D341Med (cell line): ENCODE measurements at regions not wholly inside any gene's neighbourhood (a gene's known extent, or its start where the extent isn't known, plus 50 kb on each side); places are given as distances from the start of the nearest gene placed in this dataset.
"Not testable (repeated sequence)": the region's sequence is repeated elsewhere in the genome, so short reads cannot be mapped to it uniquely, and the experiment has no call there.

Source experiments
- DNase-seq: peaks from one replicate; pipeline ENCODE4 v3.0.0; 2012; ENCODE audit warnings: low spot score

GRCh38 chr11:36775756-36776155 is 177.7 kb upstream of the RAG2 start:
- no peak for DNase-seq

DNA sequence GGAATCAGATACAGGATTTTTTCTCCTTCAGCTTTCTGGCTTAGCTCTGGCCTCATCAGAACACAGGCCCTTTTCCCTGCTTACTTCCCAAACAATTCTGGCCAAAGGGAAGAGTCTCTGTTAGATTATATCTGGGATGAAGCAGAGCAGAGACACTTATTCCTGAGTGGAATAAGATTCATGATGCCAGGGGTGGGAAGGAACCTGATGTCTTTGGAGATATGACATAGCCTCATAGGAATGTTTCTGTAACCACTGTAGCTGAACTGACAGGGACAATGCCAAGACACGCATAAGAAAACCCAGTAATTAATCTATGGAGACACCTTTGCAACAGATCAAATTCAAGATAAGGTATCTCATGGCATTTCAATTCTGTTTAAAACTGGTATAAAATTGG is 177.1 kb upstream of the RAG2 start:
- no peak for DNase-seq

DNA sequence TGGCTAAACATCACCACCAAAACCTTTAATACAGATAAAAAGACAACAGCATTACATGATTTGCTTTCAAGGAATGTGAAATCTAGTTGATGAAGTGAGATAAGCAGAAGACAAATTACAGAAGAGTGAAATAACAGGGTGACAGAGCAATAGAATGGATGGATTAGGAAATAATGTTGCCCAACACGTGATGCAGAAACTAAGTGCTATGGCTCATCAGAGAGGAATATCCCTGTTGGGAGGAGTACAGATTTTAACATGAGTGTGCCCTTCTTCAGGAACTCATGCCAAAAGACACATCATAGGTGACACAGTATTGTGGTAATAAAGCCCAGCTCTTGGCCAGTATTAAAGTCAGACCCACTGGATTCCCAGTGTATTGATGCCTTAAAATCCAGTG is 176.6 kb upstream of the RAG2 start:
- no peak for DNase-seq

- DNase-seq = no peak
Observed at GRCh38 chr11:36763187-36763586, 165.2 kb upstream of the RAG2 start.

DNA sequence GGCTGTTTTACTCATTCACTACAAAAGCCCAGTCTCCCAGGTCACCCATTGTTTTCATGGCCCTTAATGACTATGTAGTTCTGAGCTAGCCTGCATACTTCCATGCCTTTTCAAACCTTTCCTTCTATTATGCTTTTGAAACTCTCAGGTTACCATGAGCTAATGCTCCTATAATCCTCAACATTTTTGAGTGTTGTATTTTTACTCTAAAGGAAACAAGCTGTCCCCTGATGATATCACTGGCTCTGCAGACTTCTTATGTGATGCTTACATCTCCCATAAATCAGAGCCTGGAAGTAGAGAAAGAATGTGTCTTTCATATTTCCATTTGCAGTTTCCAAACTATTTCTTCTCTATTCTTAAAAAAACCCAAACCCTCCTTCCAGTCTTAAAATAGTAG is 159.0 kb upstream of the RAG2 start:
- DNase-seq = no peak

GRCh38 chr11:36753960-36754359 is 155.9 kb upstream of the RAG2 start:
- no peak for DNase-seq

- no peak for DNase-seq
Observed at GRCh38 chr11:36751996-36752395, 154.0 kb upstream of the RAG2 start.

DNA sequence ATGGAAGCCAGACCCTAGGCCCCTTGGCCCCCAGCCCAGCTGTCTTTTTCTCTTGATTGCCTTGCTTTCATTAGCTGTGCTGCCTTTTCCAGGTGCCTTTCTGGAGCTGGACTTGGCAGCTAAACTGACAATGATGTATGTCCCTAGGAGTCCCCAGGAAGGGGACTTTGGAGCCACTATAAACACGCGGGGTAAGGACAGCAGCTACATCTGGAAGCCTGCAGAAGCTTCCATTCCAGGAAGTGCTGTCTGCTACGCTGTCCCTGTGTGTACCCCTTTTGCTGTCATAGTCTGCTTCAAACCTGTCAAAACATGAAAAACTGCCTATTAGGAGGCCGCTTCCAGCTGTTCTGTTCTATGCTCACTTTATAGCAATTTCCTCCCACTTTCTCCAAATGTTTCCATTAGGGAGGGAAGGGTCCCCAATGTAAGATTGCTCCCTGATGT is 153.3 kb upstream of the RAG2 start:
- DNase-seq = no peak

- DNase-seq = no peak
Observed at GRCh38 chr11:36750349-36750748, 152.3 kb upstream of the RAG2 start.

DNA sequence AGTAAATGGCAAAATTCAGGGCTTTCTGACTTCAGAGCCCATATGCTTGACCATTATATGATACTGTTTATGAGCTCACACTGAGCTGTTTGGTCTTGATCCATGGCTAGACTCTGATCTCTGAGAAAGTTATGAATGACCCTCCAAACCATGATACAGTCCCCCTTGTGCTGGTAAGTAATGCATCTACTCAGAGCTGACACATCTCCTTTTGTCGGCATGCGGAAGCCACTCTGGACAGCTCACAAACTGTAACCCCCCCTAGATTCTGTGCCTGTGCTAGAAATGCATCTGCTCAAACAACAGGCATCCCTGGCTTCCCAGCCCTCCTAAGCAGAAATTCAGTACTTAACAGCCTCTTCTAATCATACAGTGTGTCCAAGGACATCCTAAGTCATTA is 150.8 kb upstream of the RAG2 start:
- DNase-seq = no peak

DNA sequence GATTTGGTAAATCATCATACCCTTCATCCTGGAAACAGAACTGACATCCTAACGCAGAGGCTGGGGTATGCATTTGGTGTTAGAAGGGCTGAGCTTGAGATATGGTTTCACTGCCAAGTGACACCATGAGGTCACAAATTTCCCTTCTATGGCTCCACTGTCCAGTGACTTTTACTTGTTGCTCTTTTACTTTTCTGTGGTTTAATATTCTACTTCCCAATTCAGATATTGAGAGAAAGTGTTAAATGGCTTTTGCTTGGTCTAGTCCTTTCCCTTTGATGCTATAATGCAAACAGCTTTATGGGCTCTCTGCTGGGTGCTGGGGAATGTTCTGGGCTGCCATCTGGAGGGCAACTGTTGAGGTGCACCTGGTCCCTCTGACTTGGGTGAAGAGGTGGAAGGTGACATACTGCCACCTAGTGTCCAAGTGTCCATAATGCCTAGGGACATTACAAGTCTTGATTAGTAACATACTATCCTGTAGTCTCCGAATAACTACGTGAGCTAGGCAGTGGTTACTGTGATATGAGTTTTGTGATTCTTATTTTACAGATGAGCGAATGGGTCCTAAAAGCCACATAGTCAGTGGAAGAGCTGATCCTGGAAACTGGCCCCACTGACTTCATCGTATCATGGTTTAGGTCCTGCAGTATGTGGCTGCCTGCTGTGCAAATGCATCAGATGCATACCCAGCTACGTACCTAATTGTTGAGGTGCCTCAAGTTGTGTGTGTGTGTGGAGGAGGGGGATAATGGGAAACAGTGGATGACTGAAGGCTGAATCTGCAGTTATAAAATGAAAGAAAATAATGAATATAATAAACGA is 149.1 kb upstream of the RAG2 start:
- peak; percentile 78 for DNase-seq

GRCh38 chr11:36744375-36745168 is 146.5 kb upstream of the RAG2 start:
- peak; percentile 72 for DNase-seq

GRCh38 chr11:36743039-36743438 is 145.0 kb upstream of the RAG2 start:
- DNase-seq = no peak

GRCh38 chr11:36741515-36741914 is 143.5 kb upstream of the RAG2 start:
- DNase-seq = no peak

DNA sequence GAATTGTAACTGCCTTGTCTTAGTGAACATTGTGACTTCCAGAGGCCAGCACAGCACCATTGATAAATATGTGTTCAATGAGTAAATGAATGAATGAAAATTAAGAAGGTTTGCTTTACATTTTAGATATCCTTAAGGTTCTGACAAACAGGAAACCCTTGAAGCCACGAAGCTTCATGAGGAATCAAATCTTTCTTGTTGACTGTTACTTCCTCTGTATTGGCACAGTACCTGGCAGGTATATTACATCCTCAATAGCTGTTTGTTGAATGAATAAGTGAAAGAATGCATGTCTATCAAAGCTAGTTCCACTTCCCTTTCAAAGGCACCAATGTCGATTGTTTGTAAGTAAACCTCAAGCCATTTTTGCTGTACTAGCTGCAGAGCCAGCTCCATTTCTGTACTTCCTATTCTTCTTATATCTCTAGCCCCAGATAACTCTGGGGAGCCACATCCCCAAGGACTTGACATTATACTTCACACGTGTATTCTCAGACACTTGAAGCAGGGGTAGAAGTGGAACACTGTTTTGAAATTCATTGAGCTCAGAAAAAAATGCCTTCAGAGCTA is 140.3 kb upstream of the RAG2 start:
- no peak for DNase-seq

- DNase-seq = no peak
Observed at GRCh38 chr11:36736103-36736502, 138.1 kb upstream of the RAG2 start.

- DNase-seq = not testable (repeated sequence)
Observed at GRCh38 chr11:36733721-36734120, 135.7 kb upstream of the RAG2 start.

DNA sequence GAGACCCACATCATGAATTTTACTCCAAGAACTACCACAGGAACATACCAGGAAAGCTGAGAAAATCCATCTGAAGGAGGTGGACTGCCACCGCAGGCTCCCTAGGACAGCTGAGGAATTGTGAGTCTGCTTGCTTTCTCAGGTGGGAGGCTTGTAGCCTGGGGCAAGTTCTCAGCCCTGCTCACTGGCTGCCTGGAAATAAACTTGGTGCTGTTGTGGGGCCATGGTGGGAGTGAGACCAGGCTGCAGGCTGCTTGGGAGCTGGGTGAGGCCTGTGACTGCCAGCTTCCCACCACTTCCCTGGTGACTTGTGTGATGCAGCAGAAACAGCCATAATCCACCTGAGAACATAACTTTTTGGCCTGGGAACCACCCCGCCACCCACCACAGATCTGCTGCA is 132.7 kb upstream of the RAG2 start:
- no peak for DNase-seq

DNA sequence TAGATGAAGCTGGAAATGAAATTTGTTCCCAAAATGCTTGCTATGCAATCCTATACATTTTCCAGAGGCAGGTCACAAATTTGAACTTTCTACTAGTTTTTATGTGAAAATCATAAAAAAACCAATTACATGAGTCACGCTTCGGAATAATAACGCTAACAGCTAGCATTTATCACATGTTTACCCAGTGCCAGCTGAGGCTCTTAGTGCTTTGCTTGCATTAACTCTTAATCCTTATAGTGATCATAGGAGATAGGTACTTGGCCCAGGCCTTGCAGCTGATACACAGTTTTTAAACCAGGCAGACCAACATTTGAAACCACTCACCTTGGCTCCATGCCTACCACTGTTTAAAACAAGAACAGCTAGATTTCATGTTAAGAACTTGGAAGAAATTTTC is 131.8 kb upstream of the RAG2 start:
- peak; percentile 25 for DNase-seq

DNA sequence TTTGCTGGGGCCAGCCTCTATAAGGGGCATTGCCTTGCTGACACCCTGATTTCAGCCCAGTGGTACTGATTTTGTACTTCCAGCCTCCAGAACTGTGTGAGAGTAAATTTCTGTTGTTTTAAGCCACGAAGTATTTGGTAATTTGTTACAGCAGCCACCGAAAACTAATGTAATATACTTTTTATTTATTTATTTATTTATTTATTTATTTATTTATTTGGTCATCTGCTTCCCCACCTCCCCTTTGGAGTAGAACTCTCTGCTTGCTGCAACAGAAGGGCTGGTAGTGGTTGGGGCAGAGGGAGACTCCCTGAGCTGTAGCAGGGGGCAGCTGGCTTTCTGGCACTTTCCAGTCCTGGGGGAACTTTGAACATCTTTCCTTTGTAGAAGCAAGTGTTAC is 128.4 kb upstream of the RAG2 start:
- no peak for DNase-seq

DNA sequence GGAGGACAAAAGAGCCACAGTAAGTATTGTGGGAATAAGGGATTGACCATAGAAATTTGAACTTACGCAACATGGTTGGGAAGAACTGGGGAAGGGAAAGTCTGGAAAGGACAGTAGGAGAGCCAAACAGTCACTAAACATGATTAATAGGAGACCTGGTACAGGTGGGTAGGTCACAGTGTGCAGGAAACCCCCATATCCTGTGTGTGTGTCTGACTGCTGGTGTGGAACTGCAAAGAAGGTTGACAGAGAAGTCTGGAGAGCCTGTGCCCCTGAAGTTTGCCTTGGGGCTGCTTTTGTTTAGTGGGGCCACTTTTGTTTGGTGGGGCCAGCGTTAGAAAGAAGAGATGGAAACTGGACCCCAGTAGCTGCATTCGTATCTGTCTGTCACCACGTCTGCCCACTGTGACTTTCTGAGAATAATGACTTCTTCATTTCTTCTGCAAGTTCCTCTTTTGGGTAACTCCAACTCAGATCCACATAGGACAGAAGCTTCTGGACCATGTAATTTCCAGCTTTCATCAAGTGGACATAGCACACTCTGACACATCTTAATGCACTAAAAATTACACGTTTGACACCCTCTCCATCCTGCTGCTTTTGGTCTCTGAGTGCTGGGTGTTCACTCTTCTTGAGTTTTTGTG is 126.8 kb upstream of the RAG2 start:
- no peak for DNase-seq

DNA sequence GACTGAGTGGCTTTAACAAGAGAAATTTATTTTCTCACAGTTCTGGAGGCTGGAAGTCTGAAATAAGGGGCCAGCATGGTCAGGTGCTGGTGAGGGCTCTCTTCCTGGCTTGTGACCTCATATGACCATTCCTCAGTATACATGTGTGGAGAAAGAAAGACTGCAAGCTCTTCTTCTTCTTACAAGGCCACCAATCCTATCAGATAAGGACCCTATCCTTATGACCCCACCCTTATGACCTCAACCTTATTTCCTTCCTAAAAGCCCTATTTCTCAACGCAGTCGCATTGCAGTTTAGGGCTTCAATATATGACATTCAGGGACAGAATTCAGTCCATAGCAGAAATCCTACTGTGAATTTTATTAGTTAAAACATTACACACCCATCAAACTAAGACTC is 124.4 kb upstream of the RAG2 start:
- no peak for DNase-seq
